ENCODE measurements at regions not wholly inside any gene's neighbourhood (a gene's known extent, or its start where the extent isn't known, plus 50 kb on each side); places are given as distances from the start of the nearest gene placed in this dataset.

DNA sequence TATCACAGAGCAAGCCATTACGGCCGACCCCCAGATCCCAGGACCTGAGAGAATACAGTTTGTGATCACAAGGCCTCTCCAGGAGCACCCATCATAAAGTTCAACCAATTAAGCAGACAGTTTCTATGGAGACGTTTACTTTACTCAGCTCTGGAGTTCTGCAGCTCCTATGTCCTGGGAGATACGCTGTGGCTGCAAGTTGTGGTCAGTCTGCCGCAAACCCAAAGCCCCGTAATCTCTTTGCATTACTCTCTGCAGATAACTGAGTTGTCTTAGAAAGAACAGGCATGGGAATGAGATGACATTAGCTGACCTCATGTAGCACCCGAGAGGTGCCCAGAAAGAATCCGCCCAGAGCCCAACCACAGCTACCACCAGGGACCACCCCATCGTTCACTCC is 305.1 kb downstream of the FGFR2 start:
- H2AFZ ChIP-seq (ENCODE audit: low read depth, low read length) = no peak overlapping the region
- H3K27ac Mint-ChIP-seq (ENCODE audit: unreplicated experiment) = no peak overlapping the region
- no peak overlapping the region for H3K4me3 ChIP-seq (ENCODE audit: insufficient read depth, low read depth, low read length)
- no peaks in the 10 kb centered on the region for H3K36me3 Mint-ChIP-seq (ENCODE audit: low read depth, unreplicated experiment)
- H3K4me3 Mint-ChIP-seq (ENCODE audit: unreplicated experiment) = no peak overlapping the region
- TF ChIP-seq EZH2 (IDR thresholded peaks at IDR 0.05; ENCODE audit: insufficient read depth, low read length) = no peak
- TF ChIP-seq, protein P1, sequence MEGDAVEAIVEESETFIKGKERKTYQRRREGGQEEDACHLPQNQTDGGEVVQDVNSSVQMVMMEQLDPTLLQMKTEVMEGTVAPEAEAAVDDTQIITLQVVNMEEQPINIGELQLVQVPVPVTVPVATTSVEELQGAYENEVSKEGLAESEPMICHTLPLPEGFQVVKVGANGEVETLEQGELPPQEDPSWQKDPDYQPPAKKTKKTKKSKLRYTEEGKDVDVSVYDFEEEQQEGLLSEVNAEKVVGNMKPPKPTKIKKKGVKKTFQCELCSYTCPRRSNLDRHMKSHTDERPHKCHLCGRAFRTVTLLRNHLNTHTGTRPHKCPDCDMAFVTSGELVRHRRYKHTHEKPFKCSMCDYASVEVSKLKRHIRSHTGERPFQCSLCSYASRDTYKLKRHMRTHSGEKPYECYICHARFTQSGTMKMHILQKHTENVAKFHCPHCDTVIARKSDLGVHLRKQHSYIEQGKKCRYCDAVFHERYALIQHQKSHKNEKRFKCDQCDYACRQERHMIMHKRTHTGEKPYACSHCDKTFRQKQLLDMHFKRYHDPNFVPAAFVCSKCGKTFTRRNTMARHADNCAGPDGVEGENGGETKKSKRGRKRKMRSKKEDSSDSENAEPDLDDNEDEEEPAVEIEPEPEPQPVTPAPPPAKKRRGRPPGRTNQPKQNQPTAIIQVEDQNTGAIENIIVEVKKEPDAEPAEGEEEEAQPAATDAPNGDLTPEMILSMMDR (IDR thresholded peaks at IDR 0.05; ENCODE audit: insufficient read depth, low read depth, low read length) = no peak
- H3K9me3 Mint-ChIP-seq (ENCODE audit: unreplicated experiment) = peaks cover under 1% of the 10 kb centered on the region
- no peaks in the 10 kb centered on the region for H3K27me3 ChIP-seq (ENCODE audit: insufficient read depth, low read length)
- H3K4me1 ChIP-seq (ENCODE audit: insufficient read depth, low read length) = no peaks in the 10 kb centered on the region
- H3K4me2 ChIP-seq (ENCODE audit: low read length) = no peak overlapping the region
- no peak for DNase-seq (ENCODE audit: low read depth)
- no peaks in the 10 kb centered on the region for H3K4me1 Mint-ChIP-seq (ENCODE audit: low read depth, unreplicated experiment)
- H3K79me2 ChIP-seq (ENCODE audit: insufficient read depth, low read length) = no peaks in the 10 kb centered on the region
- no peak for FAIRE-seq
- H3K9ac ChIP-seq (ENCODE audit: low read length) = no peak overlapping the region
- no peaks in the 10 kb centered on the region for H3K36me3 ChIP-seq (ENCODE audit: insufficient read depth, low read length)
- no peaks in the 10 kb centered on the region for H4K20me1 ChIP-seq (ENCODE audit: insufficient read depth, low read length)
- no peak overlapping the region for H3K27ac ChIP-seq (ENCODE audit: low read depth, low read length)
- H3K27me3 Mint-ChIP-seq (ENCODE audit: low read depth, unreplicated experiment) = peaks cover 31% of the 10 kb centered on the region
- peaks cover 3% of the 10 kb centered on the region for H3K9me3 ChIP-seq (ENCODE audit: insufficient read depth, low read depth, low read length)

DNA sequence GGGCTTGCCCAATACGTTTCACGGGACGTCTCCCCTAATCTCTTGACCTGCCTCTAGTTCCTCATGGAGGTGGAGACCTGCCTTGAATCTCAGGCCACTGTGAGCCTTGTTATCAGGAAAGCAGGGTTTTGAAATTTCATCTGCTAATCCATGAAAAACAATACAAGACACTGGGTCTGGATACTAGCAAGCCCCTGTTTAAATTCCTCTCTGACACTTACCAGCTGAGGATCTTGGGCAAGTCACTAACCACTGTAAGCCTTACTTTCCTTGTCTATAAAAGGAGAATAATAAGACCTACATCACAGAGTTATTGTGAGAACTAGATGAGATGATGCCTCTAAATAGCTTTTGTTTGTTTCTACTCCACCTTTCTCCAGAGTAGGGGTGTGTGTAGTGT is 303.6 kb downstream of the FGFR2 start:
- Histone ChIP-seq H3K36me3 (ENCODE audit: insufficient read depth, low read length) (no peaks in the 10 kb centered on the region), H3K9ac (ENCODE audit: low read length) (no peak overlapping the region), H3K4me1 (ENCODE audit: insufficient read depth, low read length) (no peaks in the 10 kb centered on the region), H3K9me3 (ENCODE audit: insufficient read depth, low read depth, low read length) (peaks cover 3% of the 10 kb centered on the region), H3K27ac (ENCODE audit: low read depth, low read length) (no peak overlapping the region), H3K27me3 (ENCODE audit: insufficient read depth, low read length) (no peaks in the 10 kb centered on the region), H4K20me1 (ENCODE audit: insufficient read depth, low read length) (no peaks in the 10 kb centered on the region), H3K4me2 (ENCODE audit: low read length) (no peak overlapping the region), H3K79me2 (ENCODE audit: insufficient read depth, low read length) (no peaks in the 10 kb centered on the region), H3K4me3 (ENCODE audit: insufficient read depth, low read depth, low read length) (no peak overlapping the region), H2AFZ (ENCODE audit: low read depth, low read length) (no peak overlapping the region)
- peaks cover 24% of the 10 kb centered on the region for H3K27me3 Mint-ChIP-seq (ENCODE audit: low read depth, unreplicated experiment)
- H3K4me3 Mint-ChIP-seq (ENCODE audit: unreplicated experiment) = no peak overlapping the region
- DNase-seq (ENCODE audit: low read depth) (no peak), FAIRE-seq (no peak)
- TF ChIP-seq EZH2 (IDR thresholded peaks at IDR 0.05; ENCODE audit: insufficient read depth, low read length) = no peak
- TF ChIP-seq, protein P1 (IDR thresholded peaks at IDR 0.05; ENCODE audit: insufficient read depth, low read depth, low read length) = no peak
- H3K27ac Mint-ChIP-seq (ENCODE audit: unreplicated experiment) = no peak overlapping the region
- peaks cover 4% of the 10 kb centered on the region for H3K9me3 Mint-ChIP-seq (ENCODE audit: unreplicated experiment)
- H3K36me3 Mint-ChIP-seq (ENCODE audit: low read depth, unreplicated experiment) = no peaks in the 10 kb centered on the region
- no peaks in the 10 kb centered on the region for H3K4me1 Mint-ChIP-seq (ENCODE audit: low read depth, unreplicated experiment)

DNA sequence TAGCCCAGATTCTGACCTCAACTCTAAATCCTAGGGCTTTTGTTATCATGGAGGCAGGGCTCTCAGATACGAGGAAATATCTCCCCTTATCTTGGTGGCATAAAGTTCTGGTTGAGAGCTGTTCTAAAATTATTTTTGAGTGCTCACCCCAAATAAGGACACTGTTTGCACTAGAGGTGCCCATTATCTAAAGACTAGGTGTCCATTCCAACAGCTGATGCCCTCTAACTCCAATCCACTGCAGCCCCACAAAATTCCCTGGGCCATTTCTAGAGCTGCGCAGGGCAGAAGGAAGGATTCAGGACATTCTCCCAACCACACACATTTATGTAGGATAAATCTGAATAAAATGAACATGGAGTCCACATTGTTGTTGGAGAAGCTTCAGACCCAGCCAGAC is 301.9 kb downstream of the FGFR2 start:
- no peak overlapping the region for H3K9ac ChIP-seq (ENCODE audit: low read length)
- TF ChIP-seq EZH2 (IDR thresholded peaks at IDR 0.05; ENCODE audit: insufficient read depth, low read length) = no peak
- TF ChIP-seq, protein P1 (IDR thresholded peaks at IDR 0.05; ENCODE audit: insufficient read depth, low read depth, low read length) = no peak
- no peak overlapping the region for H3K4me3 Mint-ChIP-seq (ENCODE audit: unreplicated experiment)

More for the DNA sequence above, 301.9 kb downstream of the FGFR2 start:
- DNase-seq (ENCODE audit: low read depth) (no peak), FAIRE-seq (no peak)
- no peaks in the 10 kb centered on the region for H3K4me1 Mint-ChIP-seq (ENCODE audit: low read depth, unreplicated experiment)
- Histone ChIP-seq H3K36me3 (ENCODE audit: insufficient read depth, low read length) (no peaks in the 10 kb centered on the region), H3K4me2 (ENCODE audit: low read length) (no peak overlapping the region), H3K27ac (ENCODE audit: low read depth, low read length) (no peak overlapping the region), H3K79me2 (ENCODE audit: insufficient read depth, low read length) (no peaks in the 10 kb centered on the region), H4K20me1 (ENCODE audit: insufficient read depth, low read length) (no peaks in the 10 kb centered on the region), H3K4me1 (ENCODE audit: insufficient read depth, low read length) (no peaks in the 10 kb centered on the region), H3K4me3 (ENCODE audit: insufficient read depth, low read depth, low read length) (no peak overlapping the region), H3K27me3 (ENCODE audit: insufficient read depth, low read length) (no peaks in the 10 kb centered on the region), H2AFZ (ENCODE audit: low read depth, low read length) (no peak overlapping the region), H3K9me3 (ENCODE audit: insufficient read depth, low read depth, low read length) (peaks cover under 1% of the 10 kb centered on the region)
- H3K36me3 Mint-ChIP-seq (ENCODE audit: low read depth, unreplicated experiment) = no peaks in the 10 kb centered on the region
- H3K9me3 Mint-ChIP-seq (ENCODE audit: unreplicated experiment) = peaks cover 4% of the 10 kb centered on the region
- H3K27me3 Mint-ChIP-seq (ENCODE audit: low read depth, unreplicated experiment) = peaks cover 19% of the 10 kb centered on the region
- no peak overlapping the region for H3K27ac Mint-ChIP-seq (ENCODE audit: unreplicated experiment)

All from astrocyte (in vitro differentiated cells and primary cell).